Left lung (tissue), 4 donors: ENCODE measurements at regions not wholly inside any gene's neighbourhood (a gene's known extent, or its start where the extent isn't known, plus 50 kb on each side); places are given as distances from the start of the nearest gene placed in this dataset.
A peak's percentile ranks its signal among the peaks of the same experiment; 100 is the strongest.

ENCODE experiments used
- ATAC-seq: fragments of 200-7000 bp; cut with Tn5 transposase; one replicate; pipeline ENCODE4 v1.9.1; 2020; ENCODE audit warnings: moderate library complexity
- DNase-seq, 4 donors: peaks; one replicate each; pipeline ENCODE4 v3.0.0-alpha.2; 2013 to 2020
- H3K27ac ChIP-seq, 2 donors: fragments of 200-600 bp; sonication (generic) in 1 of 2; one replicate each; pipeline versions ENCODE4 v1.5.0 to v1.8.0; 2020 to 2021
- H3K27me3 ChIP-seq, 2 donors: fragments of 200-600 bp; sonication (generic) in 1 of 2; one replicate each; pipeline versions ENCODE4 v1.5.0 to v1.8.0; 2020 to 2021
- H3K36me3 ChIP-seq, 2 donors: fragments of 200-600 bp; sonication (generic) in 1 of 2; one replicate each; pipeline versions ENCODE4 v1.5.0 to v1.8.0; 2020 to 2021
- H3K4me1 ChIP-seq, 2 donors: fragments of 200-600 bp; one replicate each; pipeline ENCODE4 v1.8.0; 2021
- H3K4me3 ChIP-seq, 2 donors: fragments of 200-600 bp; sonication (generic) in 1 of 2; one replicate each; pipeline versions ENCODE4 v1.5.0 to v1.8.0; 2020 to 2021; ENCODE audit warnings: mild to moderate bottlenecking in 1 of 2
- H3K9me3 ChIP-seq, 2 donors: fragments of 200-600 bp; sonication (generic) in 1 of 2; one replicate each; pipeline versions ENCODE4 v1.5.0 to v1.8.0; 2020 to 2021
- intact Hi-C, 2 donors: fragments of 100-400 bp; cut with DNase I; formaldehyde crosslinking; loops; one replicate each; pipeline versions ENCODE4 v1.11.2 to v1.14.2; 2022
- TF ChIP-seq, protein P1 (sequence below), 2 donors: fragments of 200-600 bp; sonication (generic) in 1 of 2; IDR thresholded peaks; one replicate each; pipeline versions ENCODE4 v1.5.0 to v1.8.0; 2021; ENCODE audit warnings: antibody characterized with exemption in 2 of 2
- donor health status: DM: no; HTN: yes; CAD: no.
- donor health status: DM: no; HTN: no; CAD: no.

DNA sequence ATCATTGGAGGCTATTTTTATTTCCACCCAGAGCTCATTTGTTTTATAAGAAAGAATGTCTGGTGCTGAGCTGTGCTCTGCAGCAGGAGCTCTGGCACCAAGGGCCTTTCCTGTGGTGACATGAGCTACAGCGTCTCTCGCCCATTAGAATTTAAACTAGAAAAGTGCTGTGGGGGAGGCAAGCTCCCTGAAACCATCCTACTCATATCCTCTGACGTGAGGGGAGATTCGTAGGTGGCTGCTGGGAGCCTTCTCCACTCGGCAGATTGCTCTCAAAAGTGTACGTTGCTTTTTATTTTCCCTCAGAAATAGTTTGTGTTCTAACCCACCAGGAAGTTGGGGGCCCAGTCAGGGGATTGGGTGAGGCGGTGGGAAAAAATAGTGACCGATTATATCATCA, 76.3 kb upstream of the ARHGEF3 start:
- intact Hi-C loops: no loop called here
- Histone ChIP-seq H3K27me3 (no peaks in the 10 kb centered on the region), H3K36me3 (no peaks in the 10 kb centered on the region), H3K4me3 (no peak overlapping the region), H3K9me3 (no peaks in the 10 kb centered on the region), H3K4me1 (no peaks in the 10 kb centered on the region), H3K27ac (peak overlapping the region; percentile 4 to 24)
- DNase-seq (peak in 1 of 4 donors; percentile 13), ATAC-seq (no peak)
- TF ChIP-seq, protein P1, sequence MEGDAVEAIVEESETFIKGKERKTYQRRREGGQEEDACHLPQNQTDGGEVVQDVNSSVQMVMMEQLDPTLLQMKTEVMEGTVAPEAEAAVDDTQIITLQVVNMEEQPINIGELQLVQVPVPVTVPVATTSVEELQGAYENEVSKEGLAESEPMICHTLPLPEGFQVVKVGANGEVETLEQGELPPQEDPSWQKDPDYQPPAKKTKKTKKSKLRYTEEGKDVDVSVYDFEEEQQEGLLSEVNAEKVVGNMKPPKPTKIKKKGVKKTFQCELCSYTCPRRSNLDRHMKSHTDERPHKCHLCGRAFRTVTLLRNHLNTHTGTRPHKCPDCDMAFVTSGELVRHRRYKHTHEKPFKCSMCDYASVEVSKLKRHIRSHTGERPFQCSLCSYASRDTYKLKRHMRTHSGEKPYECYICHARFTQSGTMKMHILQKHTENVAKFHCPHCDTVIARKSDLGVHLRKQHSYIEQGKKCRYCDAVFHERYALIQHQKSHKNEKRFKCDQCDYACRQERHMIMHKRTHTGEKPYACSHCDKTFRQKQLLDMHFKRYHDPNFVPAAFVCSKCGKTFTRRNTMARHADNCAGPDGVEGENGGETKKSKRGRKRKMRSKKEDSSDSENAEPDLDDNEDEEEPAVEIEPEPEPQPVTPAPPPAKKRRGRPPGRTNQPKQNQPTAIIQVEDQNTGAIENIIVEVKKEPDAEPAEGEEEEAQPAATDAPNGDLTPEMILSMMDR (IDR thresholded peaks at IDR 0.05): no peak

DNA sequence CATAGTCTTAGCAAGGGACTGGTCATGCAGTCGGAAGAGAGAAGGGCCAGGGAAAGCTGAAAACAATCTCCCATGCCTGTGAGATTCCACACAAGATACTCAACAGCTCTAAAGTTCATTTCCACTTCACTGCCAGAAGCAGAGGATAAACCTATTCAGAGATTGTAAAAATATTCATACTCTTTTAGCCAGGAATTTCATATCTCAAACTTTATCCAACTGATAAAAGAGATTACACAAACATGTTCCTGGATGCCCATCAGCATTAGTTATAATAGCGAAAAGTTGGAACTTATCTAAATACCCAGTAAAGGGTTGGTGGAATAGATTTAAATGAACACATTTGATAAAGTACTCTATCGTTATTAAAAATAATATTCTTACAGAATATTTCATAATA, 75.2 kb upstream of the ARHGEF3 start:
- intact Hi-C loops: no loop called here
- TF ChIP-seq, protein P1 (IDR thresholded peaks at IDR 0.05): no peak
- no peak overlapping the region for H3K27ac ChIP-seq

DNA sequence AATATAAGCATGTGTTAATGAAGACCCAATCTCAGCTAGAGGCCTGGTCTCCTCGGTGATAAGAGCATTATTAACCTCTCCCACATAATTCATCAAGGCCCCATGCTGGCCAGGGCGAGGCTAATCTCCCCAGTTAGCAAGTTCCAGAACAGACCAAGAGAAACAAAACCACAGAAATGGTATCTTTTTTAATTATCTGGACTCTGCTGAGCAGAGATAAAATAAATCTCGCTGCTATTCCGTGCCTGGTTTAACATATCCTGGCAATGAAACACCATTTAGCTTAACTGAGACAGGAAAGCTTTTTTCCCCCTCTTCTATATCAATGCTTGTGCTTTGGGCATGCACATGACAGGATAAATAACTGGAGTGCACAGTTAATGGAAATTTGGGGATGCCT, 72.5 kb upstream of the ARHGEF3 start:
- H3K36me3 ChIP-seq: no peaks in the 10 kb centered on the region
- H3K4me1 ChIP-seq: no peaks in the 10 kb centered on the region
- ATAC-seq (no peak), DNase-seq (no peak)
- no peak overlapping the region for H3K27ac ChIP-seq
- intact Hi-C loops: no loop called here
- no peaks in the 10 kb centered on the region for H3K27me3 ChIP-seq
- H3K4me3 ChIP-seq: no peak overlapping the region
- no peaks in the 10 kb centered on the region for H3K9me3 ChIP-seq
- TF ChIP-seq, protein P1 (IDR thresholded peaks at IDR 0.05): no peak

More for the DNA sequence above, 75.2 kb upstream of the ARHGEF3 start:
- H3K4me1 ChIP-seq: no peaks in the 10 kb centered on the region
- H3K4me3 ChIP-seq: no peak overlapping the region
- no peaks in the 10 kb centered on the region for H3K9me3 ChIP-seq
- H3K27me3 ChIP-seq: no peaks in the 10 kb centered on the region
- DNase-seq: no peak
- ATAC-seq: no peak
- H3K36me3 ChIP-seq: no peaks in the 10 kb centered on the region

DNA sequence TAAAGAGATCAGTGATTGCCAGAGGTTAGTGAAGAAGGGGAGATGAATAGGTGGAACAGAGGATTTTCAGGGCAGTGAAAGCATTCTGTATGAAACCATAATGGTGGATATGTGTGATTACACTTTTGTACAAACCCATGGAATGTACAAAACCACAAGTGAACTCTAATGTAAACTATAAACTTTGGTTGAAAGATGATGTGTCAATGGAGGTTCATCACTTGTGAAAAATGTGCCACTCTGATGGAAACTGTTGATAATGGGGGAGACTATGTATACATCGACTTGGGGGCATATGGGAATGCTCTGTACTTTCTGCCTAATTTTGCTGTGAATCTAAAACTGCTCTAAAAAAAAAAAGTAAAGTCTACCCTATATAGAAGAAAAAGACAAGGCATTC, 68.7 kb upstream of the ARHGEF3 start:
- Histone ChIP-seq H3K36me3 (no peaks in the 10 kb centered on the region), H3K9me3 (no peaks in the 10 kb centered on the region), H3K27me3 (no peaks in the 10 kb centered on the region), H3K4me1 (no peaks in the 10 kb centered on the region), H3K27ac (no peak overlapping the region), H3K4me3 (no peak overlapping the region)
- TF ChIP-seq, protein P1 (IDR thresholded peaks at IDR 0.05): no peak
- intact Hi-C loops: no loop called here
- no peak for ATAC-seq
- DNase-seq: no peak

DNA sequence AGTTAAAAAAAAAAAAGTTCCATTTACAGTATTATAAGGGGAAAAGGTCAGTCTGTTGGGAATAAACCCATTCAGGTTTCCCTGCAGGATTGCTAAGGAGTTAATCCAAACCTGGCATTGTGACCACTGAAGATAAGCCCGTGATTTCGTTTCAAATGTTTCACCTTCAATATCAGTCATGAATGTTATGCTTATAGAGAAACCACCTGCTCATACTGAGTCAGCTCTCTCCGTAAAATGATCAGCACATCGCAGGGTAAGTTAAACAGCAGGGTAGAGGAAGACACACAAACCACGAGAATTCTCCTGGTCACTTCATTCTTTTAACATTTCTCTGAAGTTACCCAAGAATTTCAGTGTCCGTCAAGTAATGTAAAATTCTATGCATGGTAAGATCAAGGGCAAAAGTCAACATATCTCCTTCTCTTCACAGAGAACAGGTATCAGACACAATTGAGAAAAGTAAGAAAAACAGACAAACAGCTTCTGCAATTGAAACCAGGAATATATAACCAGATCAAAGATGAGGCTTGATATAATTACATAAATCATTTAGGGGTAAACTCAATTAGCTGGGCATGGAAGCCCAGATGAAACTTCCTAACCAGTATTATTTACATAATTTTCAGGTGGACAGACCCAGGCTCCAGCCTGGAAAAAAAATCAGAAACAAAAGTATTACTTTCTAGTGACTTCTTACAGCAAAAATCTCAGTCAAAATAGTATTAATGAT, 67.6 kb upstream of the ARHGEF3 start:
- no peaks in the 10 kb centered on the region for H3K27me3 ChIP-seq
- no peak overlapping the region for H3K27ac ChIP-seq
- no peaks in the 10 kb centered on the region for H3K9me3 ChIP-seq
- no peaks in the 10 kb centered on the region for H3K4me1 ChIP-seq
- H3K36me3 ChIP-seq: no peaks in the 10 kb centered on the region
- DNase-seq (no peak), ATAC-seq (no peak)
- H3K4me3 ChIP-seq: no peak overlapping the region
- TF ChIP-seq, protein P1 (IDR thresholded peaks at IDR 0.05): no peak
- intact Hi-C loops: no loop called here
